IMR-90 (cell line): ENCODE measurements at regions not wholly inside any gene's neighbourhood (a gene's known extent, or its start where the extent isn't known, plus 50 kb on each side); places are given as distances from the start of the nearest gene placed in this dataset.

Source experiments
- BHLHE40 ChIP-seq: fragments of 150-350 bp; IDR thresholded peaks from 2 replicates; pipeline ENCODE4 v1.6.1; 2016; ENCODE audit warnings: mild to moderate bottlenecking, low read depth, low read length
- CEBPB ChIP-seq: IDR thresholded peaks from 2 replicates; pipeline ENCODE4 v1.6.1; 2012; ENCODE audit warnings: low read depth, low read length, improper control_type of control experiment
- CTCF ChIP-seq: conservative IDR thresholded peaks from 2 replicates; pipeline ENCODE4 v1.5.1; 2012; ENCODE audit warnings: mild to moderate bottlenecking, low read depth, low read length, improper control_type of control experiment
- FOS ChIP-seq: fragments of 150-350 bp; IDR thresholded peaks from 2 replicates; pipeline ENCODE4 v1.6.1; 2016; ENCODE audit warnings: low read depth, low read length
- MAFK ChIP-seq: IDR thresholded peaks from 2 replicates; pipeline ENCODE4 v1.6.1; 2012; ENCODE audit warnings: low read depth, low read length, improper control_type of control experiment
- POLR2A ChIP-seq: IDR thresholded peaks from 2 replicates; pipeline ENCODE4 v1.6.1; 2012; ENCODE audit warnings: mild to moderate bottlenecking, low read depth, low read length
- RAD21 ChIP-seq: IDR thresholded peaks from 2 replicates; pipeline ENCODE4 v1.6.1; 2012; ENCODE audit warnings: low read length, improper control_type of control experiment
- RFX5 ChIP-seq: IDR thresholded peaks from 2 replicates; pipeline ENCODE4 v1.8.0; 2012; ENCODE audit warnings: low read depth, mild to moderate bottlenecking, low read length, moderate library complexity
- TF ChIP-seq, protein P1 (sequence below): fragments of 150-350 bp; IDR thresholded peaks from 2 replicates; pipeline ENCODE4 v1.6.1; 2016; ENCODE audit warnings: low read depth, mild to moderate bottlenecking, low read length, moderate library complexity, borderline replicate concordance

DNA sequence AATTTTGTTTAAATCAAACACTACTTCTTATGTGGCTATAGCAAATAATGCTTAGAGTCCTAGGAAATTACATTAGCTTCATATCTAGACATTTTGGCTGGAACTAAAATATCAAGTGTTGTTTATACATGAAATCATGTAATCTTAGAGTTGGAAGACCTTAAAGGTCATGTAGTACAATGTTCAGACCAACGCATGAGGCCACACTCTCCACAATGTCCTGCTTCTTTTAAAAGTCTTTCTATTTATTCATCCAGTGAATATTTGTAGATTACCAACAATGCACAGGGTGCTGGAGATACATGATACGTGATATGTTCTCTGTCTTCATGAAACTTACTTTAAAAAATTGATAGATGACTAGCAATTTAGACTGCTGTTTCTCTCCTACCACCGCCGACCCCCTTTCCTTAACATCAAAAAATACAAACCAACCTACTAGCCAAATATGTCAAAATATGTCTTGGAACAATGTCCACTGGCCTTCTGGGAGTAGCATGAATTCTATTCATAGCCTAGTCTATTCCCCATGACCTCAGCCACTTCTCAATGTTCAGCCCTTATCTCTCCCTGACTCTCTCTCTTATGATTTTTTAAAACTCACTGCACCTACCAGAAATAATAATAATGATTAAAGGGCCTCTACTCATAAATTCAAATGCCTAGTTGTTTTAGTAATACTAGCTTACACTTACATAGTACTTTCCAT is 59.5 kb upstream of the CAV2 start:
- TF ChIP-seq POLR2A: no peak
- TF ChIP-seq BHLHE40: no peak
- TF ChIP-seq CTCF: no peak
- TF ChIP-seq, protein P1, sequence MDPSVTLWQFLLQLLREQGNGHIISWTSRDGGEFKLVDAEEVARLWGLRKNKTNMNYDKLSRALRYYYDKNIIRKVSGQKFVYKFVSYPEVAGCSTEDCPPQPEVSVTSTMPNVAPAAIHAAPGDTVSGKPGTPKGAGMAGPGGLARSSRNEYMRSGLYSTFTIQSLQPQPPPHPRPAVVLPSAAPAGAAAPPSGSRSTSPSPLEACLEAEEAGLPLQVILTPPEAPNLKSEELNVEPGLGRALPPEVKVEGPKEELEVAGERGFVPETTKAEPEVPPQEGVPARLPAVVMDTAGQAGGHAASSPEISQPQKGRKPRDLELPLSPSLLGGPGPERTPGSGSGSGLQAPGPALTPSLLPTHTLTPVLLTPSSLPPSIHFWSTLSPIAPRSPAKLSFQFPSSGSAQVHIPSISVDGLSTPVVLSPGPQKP: no peak
- TF ChIP-seq RFX5: no peak
- TF ChIP-seq MAFK: no peak
- TF ChIP-seq FOS: no peak
- TF ChIP-seq RAD21: no peak
- no peak for TF ChIP-seq CEBPB
